ENCODE measurements at regions not wholly inside any gene's neighbourhood (a gene's known extent, or its start where the extent isn't known, plus 50 kb on each side); places are given as distances from the start of the nearest gene placed in this dataset.

DNA sequence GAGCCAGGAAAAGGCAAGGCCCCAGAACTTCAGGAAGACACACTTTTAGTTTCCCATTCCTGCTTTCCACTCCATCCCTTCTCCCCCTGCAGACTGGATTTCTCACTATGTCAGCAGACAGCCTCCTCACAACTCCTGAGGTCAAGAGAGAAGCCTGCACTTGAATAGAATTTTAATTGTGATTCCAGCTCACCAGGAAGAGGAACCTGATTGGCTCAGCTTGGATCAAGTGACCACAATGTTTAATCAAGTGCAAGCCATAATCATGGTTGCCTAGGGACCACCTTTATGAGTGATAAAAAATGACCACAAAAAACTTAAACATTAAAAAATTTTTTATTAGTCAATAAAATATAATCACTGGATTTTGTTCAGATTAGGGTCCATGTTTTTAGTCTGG, 244.7 kb upstream of the RHOBTB1 start:
- TF ChIP-seq FOXJ3 (CRISPR knock-in tag; IDR thresholded peaks at IDR 0.05; ENCODE audit: borderline replicate concordance) (no peak), ZBTB21 (CRISPR knock-in tag; IDR thresholded peaks at IDR 0.05; ENCODE audit: borderline replicate concordance) (no peak), NFYB (CRISPR knock-in tag; conservative IDR thresholded peaks at IDR 0.05; ENCODE audit: low read depth) (no peak), ZNF263 (CRISPR knock-in tag; IDR thresholded peaks at IDR 0.05; ENCODE audit: low read depth) (no peak), ZNF138 (CRISPR knock-in tag; conservative IDR thresholded peaks at IDR 0.05) (no peak), JUN (CRISPR knock-in tag; IDR thresholded peaks at IDR 0.05) (no peak)
- TF ChIP-seq, protein P1, sequence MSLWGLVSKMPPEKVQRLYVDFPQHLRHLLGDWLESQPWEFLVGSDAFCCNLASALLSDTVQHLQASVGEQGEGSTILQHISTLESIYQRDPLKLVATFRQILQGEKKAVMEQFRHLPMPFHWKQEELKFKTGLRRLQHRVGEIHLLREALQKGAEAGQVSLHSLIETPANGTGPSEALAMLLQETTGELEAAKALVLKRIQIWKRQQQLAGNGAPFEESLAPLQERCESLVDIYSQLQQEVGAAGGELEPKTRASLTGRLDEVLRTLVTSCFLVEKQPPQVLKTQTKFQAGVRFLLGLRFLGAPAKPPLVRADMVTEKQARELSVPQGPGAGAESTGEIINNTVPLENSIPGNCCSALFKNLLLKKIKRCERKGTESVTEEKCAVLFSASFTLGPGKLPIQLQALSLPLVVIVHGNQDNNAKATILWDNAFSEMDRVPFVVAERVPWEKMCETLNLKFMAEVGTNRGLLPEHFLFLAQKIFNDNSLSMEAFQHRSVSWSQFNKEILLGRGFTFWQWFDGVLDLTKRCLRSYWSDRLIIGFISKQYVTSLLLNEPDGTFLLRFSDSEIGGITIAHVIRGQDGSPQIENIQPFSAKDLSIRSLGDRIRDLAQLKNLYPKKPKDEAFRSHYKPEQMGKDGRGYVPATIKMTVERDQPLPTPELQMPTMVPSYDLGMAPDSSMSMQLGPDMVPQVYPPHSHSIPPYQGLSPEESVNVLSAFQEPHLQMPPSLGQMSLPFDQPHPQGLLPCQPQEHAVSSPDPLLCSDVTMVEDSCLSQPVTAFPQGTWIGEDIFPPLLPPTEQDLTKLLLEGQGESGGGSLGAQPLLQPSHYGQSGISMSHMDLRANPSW (CRISPR knock-in tag; conservative IDR thresholded peaks at IDR 0.05; ENCODE audit: low read depth), result no peak
- TF ChIP-seq, protein P2, sequence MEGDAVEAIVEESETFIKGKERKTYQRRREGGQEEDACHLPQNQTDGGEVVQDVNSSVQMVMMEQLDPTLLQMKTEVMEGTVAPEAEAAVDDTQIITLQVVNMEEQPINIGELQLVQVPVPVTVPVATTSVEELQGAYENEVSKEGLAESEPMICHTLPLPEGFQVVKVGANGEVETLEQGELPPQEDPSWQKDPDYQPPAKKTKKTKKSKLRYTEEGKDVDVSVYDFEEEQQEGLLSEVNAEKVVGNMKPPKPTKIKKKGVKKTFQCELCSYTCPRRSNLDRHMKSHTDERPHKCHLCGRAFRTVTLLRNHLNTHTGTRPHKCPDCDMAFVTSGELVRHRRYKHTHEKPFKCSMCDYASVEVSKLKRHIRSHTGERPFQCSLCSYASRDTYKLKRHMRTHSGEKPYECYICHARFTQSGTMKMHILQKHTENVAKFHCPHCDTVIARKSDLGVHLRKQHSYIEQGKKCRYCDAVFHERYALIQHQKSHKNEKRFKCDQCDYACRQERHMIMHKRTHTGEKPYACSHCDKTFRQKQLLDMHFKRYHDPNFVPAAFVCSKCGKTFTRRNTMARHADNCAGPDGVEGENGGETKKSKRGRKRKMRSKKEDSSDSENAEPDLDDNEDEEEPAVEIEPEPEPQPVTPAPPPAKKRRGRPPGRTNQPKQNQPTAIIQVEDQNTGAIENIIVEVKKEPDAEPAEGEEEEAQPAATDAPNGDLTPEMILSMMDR (IDR thresholded peaks at IDR 0.05), result no peak
- TF ChIP-seq, protein P3, sequence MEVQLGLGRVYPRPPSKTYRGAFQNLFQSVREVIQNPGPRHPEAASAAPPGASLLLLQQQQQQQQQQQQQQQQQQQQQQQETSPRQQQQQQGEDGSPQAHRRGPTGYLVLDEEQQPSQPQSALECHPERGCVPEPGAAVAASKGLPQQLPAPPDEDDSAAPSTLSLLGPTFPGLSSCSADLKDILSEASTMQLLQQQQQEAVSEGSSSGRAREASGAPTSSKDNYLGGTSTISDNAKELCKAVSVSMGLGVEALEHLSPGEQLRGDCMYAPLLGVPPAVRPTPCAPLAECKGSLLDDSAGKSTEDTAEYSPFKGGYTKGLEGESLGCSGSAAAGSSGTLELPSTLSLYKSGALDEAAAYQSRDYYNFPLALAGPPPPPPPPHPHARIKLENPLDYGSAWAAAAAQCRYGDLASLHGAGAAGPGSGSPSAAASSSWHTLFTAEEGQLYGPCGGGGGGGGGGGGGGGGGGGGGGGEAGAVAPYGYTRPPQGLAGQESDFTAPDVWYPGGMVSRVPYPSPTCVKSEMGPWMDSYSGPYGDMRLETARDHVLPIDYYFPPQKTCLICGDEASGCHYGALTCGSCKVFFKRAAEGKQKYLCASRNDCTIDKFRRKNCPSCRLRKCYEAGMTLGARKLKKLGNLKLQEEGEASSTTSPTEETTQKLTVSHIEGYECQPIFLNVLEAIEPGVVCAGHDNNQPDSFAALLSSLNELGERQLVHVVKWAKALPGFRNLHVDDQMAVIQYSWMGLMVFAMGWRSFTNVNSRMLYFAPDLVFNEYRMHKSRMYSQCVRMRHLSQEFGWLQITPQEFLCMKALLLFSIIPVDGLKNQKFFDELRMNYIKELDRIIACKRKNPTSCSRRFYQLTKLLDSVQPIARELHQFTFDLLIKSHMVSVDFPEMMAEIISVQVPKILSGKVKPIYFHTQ (CRISPR knock-in tag; IDR thresholded peaks at IDR 0.05), result no peak
- TF ChIP-seq, protein P4, sequence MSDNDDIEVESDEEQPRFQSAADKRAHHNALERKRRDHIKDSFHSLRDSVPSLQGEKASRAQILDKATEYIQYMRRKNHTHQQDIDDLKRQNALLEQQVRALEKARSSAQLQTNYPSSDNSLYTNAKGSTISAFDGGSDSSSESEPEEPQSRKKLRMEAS (CRISPR knock-in tag; IDR thresholded peaks at IDR 0.05), result no peak
- TF ChIP-seq, protein P5, sequence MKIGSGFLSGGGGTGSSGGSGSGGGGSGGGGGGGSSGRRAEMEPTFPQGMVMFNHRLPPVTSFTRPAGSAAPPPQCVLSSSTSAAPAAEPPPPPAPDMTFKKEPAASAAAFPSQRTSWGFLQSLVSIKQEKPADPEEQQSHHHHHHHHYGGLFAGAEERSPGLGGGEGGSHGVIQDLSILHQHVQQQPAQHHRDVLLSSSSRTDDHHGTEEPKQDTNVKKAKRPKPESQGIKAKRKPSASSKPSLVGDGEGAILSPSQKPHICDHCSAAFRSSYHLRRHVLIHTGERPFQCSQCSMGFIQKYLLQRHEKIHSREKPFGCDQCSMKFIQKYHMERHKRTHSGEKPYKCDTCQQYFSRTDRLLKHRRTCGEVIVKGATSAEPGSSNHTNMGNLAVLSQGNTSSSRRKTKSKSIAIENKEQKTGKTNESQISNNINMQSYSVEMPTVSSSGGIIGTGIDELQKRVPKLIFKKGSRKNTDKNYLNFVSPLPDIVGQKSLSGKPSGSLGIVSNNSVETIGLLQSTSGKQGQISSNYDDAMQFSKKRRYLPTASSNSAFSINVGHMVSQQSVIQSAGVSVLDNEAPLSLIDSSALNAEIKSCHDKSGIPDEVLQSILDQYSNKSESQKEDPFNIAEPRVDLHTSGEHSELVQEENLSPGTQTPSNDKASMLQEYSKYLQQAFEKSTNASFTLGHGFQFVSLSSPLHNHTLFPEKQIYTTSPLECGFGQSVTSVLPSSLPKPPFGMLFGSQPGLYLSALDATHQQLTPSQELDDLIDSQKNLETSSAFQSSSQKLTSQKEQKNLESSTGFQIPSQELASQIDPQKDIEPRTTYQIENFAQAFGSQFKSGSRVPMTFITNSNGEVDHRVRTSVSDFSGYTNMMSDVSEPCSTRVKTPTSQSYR (CRISPR knock-in tag; IDR thresholded peaks at IDR 0.05), result no peak
- TF ChIP-seq, protein P6, sequence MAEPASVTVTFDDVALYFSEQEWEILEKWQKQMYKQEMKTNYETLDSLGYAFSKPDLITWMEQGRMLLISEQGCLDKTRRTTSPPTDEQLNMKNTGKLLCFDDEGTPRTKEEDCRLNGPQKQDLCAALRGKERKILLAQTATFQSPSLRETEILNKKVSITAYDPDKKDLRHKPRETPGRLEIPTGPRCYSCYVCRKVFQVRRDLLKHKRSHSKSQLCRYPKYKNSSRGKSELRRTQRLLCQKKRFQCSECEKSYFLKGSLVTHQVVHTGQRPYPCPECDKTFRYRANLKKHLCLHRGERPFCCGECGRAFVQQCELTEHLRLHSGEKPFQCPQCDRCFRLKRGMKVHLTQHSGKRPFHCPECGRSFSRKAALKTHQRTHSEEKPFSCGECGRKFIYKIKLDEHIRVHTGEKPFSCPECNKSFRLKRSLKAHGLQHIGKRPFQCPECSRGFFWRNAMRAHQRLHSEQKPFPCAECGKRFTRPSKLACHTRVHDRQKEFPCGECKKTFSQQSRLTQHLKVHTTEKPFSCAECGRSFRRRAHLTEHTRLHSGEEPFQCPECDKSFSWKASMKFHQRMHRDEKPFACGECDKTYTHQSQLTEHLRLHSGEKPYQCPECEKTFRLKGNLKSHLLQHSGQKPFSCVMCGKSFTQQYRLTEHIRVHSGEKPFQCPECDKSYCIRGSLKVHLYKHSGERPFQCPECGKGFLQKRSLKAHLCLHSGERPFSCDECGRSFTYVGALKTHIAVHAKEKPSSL (CRISPR knock-in tag; conservative IDR thresholded peaks at IDR 0.05), result no peak
- TF ChIP-seq, protein P7, sequence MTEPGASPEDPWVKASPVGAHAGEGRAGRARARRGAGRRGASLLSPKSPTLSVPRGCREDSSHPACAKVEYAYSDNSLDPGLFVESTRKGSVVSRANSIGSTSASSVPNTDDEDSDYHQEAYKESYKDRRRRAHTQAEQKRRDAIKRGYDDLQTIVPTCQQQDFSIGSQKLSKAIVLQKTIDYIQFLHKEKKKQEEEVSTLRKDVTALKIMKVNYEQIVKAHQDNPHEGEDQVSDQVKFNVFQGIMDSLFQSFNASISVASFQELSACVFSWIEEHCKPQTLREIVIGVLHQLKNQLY (CRISPR knock-in tag; IDR thresholded peaks at IDR 0.05), result no peak
